GM12878 (cell line): ENCODE measurements at regions not wholly inside any gene's neighbourhood (a gene's known extent, or its start where the extent isn't known, plus 50 kb on each side); places are given as distances from the start of the nearest gene placed in this dataset.

Source experiments
- CBX3 ChIP-seq: fragments of 200-600 bp; sonication (generic); IDR thresholded peaks from 2 replicates; pipeline ENCODE4 v1.6.1; 2016; ENCODE audit warnings: low read depth, borderline replicate concordance
- EGR1 ChIP-seq, 2 experiments: IDR thresholded peaks; 1 replicate in 1 of 2; 2 replicates in 1 of 2; pipeline ENCODE4 v1.6.1; 2011 to 2012; ENCODE audit warnings: low read depth in 2 of 2, low read length in 2 of 2, borderline replicate concordance in 1 of 2, mild to moderate bottlenecking in 1 of 2, moderate library complexity in 1 of 2
- EZH2 ChIP-seq: IDR thresholded peaks from 2 replicates; pipeline ENCODE4 v1.6.1; 2012; ENCODE audit warnings: low read depth, mild to moderate bottlenecking, control low read depth, inconsistent platforms, low read length, borderline replicate concordance; ENCODE audit not compliant: control insufficient read depth
- FOS ChIP-seq: IDR thresholded peaks from 3 replicates; pipeline ENCODE4 v1.6.1; 2011; ENCODE audit warnings: borderline replicate concordance; ENCODE audit not compliant: insufficient read length; ENCODE audit errors: extremely low read depth
- KDM1A ChIP-seq: fragments of 200-600 bp; sonication (generic); IDR thresholded peaks from 2 replicates; pipeline ENCODE4 v1.6.1; 2016; ENCODE audit warnings: borderline replicate concordance
- MYB ChIP-seq: fragments of 150-350 bp; IDR thresholded peaks from 2 replicates; pipeline ENCODE4 v1.6.1; 2014; ENCODE audit warnings: mild to moderate bottlenecking, low read depth, low read length, borderline replicate concordance
- NFYB ChIP-seq: IDR thresholded peaks from 2 replicates; pipeline ENCODE4 v1.6.1; 2011; ENCODE audit warnings: low read depth, mild to moderate bottlenecking, low read length, improper control_type of control experiment, moderate library complexity; ENCODE audit not compliant: insufficient read depth
- NR2C1 ChIP-seq: fragments of 450-650 bp; IDR thresholded peaks from 2 replicates; pipeline ENCODE4 v1.6.1; 2017; ENCODE audit warnings: antibody characterized with exemption, mild to moderate bottlenecking, moderate library complexity
- NR2C2 ChIP-seq: IDR thresholded peaks from 2 replicates; pipeline ENCODE4 v1.6.1; 2011; ENCODE audit warnings: borderline replicate concordance, low read depth; ENCODE audit not compliant: control insufficient read depth, insufficient read length
- NR2F1 ChIP-seq: fragments of 450-650 bp; conservative IDR thresholded peaks from 2 replicates; pipeline ENCODE4 v1.6.1; 2017; ENCODE audit warnings: mild to moderate bottlenecking
- POU2F2 ChIP-seq: IDR thresholded peaks from 3 replicates; pipeline ENCODE4 v1.6.1; 2011; ENCODE audit warnings: low read depth, mild to moderate bottlenecking, low read length, borderline replicate concordance
- RBBP5 ChIP-seq: fragments of 200-600 bp; sonication (generic); conservative IDR thresholded peaks from 2 replicates; pipeline ENCODE4 v1.6.1; 2016
- SIN3A ChIP-seq: IDR thresholded peaks from 2 replicates; pipeline ENCODE4 v1.6.1; 2012; ENCODE audit warnings: low read depth, low read length, improper control_type of control experiment
- SMAD1 ChIP-seq: fragments of 450-650 bp; IDR thresholded peaks from 2 replicates; pipeline ENCODE4 v1.6.1; 2018; ENCODE audit warnings: mild to moderate bottlenecking, low read depth; ENCODE audit not compliant: partially characterized antibody
- STAT3 ChIP-seq: IDR thresholded peaks from 2 replicates; pipeline ENCODE4 v1.6.1; 2011; ENCODE audit warnings: low read depth, low read length, improper control_type of control experiment
- TCF7 ChIP-seq: IDR thresholded peaks from 2 replicates; pipeline ENCODE4 v1.6.1; 2014; ENCODE audit warnings: antibody characterized with exemption, borderline replicate concordance
- ZZZ3 ChIP-seq: IDR thresholded peaks from 2 replicates; pipeline ENCODE4 v1.6.1; 2011; ENCODE audit warnings: low read depth; ENCODE audit not compliant: control insufficient read depth, insufficient read length
- TF ChIP-seq, protein P1 (sequence below): fragments of 450-650 bp; IDR thresholded peaks from 2 replicates; pipeline ENCODE4 v1.6.1; 2014; ENCODE audit warnings: mild to moderate bottlenecking
- TF ChIP-seq, protein P2 (sequence below): IDR thresholded peaks from 2 replicates; pipeline ENCODE4 v1.6.1; 2011; ENCODE audit warnings: mild to moderate bottlenecking, low read depth, low read length, moderate library complexity; ENCODE audit not compliant: insufficient replicate concordance
- TF ChIP-seq, protein P3 (sequence below): IDR thresholded peaks from 2 replicates; pipeline ENCODE4 v1.6.1; 2012; ENCODE audit warnings: mild to moderate bottlenecking, low read depth, low read length
- TF ChIP-seq, protein P4 (sequence below): IDR thresholded peaks from 2 replicates; pipeline ENCODE4 v1.6.1; 2011; ENCODE audit warnings: low read depth, low read length, improper control_type of control experiment, borderline replicate concordance
- TF ChIP-seq, protein P5 (sequence below): fragments of 450-650 bp; IDR thresholded peaks from 2 replicates; pipeline ENCODE4 v1.6.1; 2017; ENCODE audit warnings: low read depth, mild to moderate bottlenecking, moderate library complexity

DNA sequence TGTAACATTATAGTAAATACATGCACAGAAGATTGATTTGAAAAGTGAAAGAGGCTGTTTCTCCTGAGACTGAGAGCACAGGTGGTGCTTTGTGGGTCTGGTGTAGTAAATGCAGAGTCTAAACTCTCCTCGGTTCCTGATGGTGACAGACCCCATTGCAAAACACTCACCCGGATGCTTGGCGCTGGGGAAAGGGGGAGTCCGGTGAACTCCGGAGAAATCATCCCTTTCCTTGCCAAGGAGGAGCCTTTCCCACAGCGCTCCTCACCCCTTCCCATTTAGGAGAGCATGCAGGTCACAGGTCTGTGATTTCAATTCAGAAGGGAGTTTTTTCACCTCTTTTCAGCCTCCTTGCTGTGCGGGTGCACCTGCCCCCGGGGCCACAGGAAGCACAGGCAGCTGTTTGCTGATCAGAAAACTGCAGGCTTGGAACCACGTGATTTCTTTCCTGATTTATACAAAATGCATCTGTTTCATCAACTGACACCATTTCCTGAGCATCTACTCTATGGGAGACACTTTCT lies 75.6 kb upstream of the LYZL2 start (continued):
- TF ChIP-seq KDM1A (no peak), SMAD1 (no peak), TCF7 (no peak), NR2C1 (no peak), EGR1 (IDR thresholded peaks at IDR 0.05; ENCODE audit: borderline replicate concordance in 1 of 2, low read depth in 2 of 2, low read length in 2 of 2) (no peak), RBBP5 (no peak), MYB (no peak), NFYB (no peak), FOS (no peak), STAT3 (no peak), EZH2 (no peak), ZZZ3 (no peak), CBX3 (no peak), NR2F1 (0 out of 2 replicates have a peak, but pooled peaks have one; percentile 36), NR2C2 (no peak), SIN3A (no peak), POU2F2 (no peak)
- TF ChIP-seq, protein P1, sequence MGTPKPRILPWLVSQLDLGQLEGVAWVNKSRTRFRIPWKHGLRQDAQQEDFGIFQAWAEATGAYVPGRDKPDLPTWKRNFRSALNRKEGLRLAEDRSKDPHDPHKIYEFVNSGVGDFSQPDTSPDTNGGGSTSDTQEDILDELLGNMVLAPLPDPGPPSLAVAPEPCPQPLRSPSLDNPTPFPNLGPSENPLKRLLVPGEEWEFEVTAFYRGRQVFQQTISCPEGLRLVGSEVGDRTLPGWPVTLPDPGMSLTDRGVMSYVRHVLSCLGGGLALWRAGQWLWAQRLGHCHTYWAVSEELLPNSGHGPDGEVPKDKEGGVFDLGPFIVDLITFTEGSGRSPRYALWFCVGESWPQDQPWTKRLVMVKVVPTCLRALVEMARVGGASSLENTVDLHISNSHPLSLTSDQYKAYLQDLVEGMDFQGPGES: no peak
- TF ChIP-seq, protein P2, sequence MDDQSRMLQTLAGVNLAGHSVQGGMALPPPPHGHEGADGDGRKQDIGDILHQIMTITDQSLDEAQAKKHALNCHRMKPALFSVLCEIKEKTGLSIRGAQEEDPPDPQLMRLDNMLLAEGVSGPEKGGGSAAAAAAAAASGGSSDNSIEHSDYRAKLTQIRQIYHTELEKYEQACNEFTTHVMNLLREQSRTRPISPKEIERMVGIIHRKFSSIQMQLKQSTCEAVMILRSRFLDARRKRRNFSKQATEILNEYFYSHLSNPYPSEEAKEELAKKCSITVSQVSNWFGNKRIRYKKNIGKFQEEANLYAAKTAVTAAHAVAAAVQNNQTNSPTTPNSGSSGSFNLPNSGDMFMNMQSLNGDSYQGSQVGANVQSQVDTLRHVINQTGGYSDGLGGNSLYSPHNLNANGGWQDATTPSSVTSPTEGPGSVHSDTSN: no peak
- TF ChIP-seq, protein P3, sequence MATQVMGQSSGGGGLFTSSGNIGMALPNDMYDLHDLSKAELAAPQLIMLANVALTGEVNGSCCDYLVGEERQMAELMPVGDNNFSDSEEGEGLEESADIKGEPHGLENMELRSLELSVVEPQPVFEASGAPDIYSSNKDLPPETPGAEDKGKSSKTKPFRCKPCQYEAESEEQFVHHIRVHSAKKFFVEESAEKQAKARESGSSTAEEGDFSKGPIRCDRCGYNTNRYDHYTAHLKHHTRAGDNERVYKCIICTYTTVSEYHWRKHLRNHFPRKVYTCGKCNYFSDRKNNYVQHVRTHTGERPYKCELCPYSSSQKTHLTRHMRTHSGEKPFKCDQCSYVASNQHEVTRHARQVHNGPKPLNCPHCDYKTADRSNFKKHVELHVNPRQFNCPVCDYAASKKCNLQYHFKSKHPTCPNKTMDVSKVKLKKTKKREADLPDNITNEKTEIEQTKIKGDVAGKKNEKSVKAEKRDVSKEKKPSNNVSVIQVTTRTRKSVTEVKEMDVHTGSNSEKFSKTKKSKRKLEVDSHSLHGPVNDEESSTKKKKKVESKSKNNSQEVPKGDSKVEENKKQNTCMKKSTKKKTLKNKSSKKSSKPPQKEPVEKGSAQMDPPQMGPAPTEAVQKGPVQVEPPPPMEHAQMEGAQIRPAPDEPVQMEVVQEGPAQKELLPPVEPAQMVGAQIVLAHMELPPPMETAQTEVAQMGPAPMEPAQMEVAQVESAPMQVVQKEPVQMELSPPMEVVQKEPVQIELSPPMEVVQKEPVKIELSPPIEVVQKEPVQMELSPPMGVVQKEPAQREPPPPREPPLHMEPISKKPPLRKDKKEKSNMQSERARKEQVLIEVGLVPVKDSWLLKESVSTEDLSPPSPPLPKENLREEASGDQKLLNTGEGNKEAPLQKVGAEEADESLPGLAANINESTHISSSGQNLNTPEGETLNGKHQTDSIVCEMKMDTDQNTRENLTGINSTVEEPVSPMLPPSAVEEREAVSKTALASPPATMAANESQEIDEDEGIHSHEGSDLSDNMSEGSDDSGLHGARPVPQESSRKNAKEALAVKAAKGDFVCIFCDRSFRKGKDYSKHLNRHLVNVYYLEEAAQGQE: no peak
- TF ChIP-seq, protein P4, sequence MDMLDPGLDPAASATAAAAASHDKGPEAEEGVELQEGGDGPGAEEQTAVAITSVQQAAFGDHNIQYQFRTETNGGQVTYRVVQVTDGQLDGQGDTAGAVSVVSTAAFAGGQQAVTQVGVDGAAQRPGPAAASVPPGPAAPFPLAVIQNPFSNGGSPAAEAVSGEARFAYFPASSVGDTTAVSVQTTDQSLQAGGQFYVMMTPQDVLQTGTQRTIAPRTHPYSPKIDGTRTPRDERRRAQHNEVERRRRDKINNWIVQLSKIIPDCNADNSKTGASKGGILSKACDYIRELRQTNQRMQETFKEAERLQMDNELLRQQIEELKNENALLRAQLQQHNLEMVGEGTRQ: no peak; the same call in 1 of the 2 replicates
- TF ChIP-seq, protein P5, sequence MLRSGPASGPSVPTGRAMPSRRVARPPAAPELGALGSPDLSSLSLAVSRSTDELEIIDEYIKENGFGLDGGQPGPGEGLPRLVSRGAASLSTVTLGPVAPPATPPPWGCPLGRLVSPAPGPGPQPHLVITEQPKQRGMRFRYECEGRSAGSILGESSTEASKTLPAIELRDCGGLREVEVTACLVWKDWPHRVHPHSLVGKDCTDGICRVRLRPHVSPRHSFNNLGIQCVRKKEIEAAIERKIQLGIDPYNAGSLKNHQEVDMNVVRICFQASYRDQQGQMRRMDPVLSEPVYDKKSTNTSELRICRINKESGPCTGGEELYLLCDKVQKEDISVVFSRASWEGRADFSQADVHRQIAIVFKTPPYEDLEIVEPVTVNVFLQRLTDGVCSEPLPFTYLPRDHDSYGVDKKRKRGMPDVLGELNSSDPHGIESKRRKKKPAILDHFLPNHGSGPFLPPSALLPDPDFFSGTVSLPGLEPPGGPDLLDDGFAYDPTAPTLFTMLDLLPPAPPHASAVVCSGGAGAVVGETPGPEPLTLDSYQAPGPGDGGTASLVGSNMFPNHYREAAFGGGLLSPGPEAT: no peak
